GM12892 (cell line): ENCODE measurements at regions not wholly inside any gene's neighbourhood (a gene's known extent, or its start where the extent isn't known, plus 50 kb on each side); places are given as distances from the start of the nearest gene placed in this dataset.

ENCODE experiments used
- POLR2A ChIP-seq: IDR thresholded peaks from 2 replicates; pipeline ENCODE4 v1.6.1; 2011; ENCODE audit warnings: low read depth, low read length, control low read depth
- POLR2AphosphoS5 ChIP-seq: IDR thresholded peaks from 2 replicates; pipeline ENCODE4 v1.6.1; 2011; ENCODE audit warnings: low read depth, low read length, control low read depth

- TF ChIP-seq POLR2A: no peak
- no peak for TF ChIP-seq POLR2AphosphoS5
Measured at GRCh38 chr2:121135168-121135853, 149.7 kb downstream of the TFCP2L1 start.
